ENCODE measurements at regions not wholly inside any gene's neighbourhood (a gene's known extent, or its start where the extent isn't known, plus 50 kb on each side); places are given as distances from the start of the nearest gene placed in this dataset.

- ATAC-seq (no peak), DNase-seq (ENCODE audit: low read depth, low spot score) (no peak), FAIRE-seq (no peak)
- ChIA-PET CTCF (interaction anchor here (0.6 kb wide), 1 partner anchor 148 kb away, joined by 3 read pairs; no protein-coding TSS in a partner anchor), POLR2A (interaction anchor here (0.7 kb wide), 1 partner anchor 33 kb away, joined by 3 read pairs; no protein-coding TSS in a partner anchor), SMC1A (ENCODE audit: uncharacterized antibody, unreplicated experiment) (interaction anchor here (1.4 to 1.9 kb wide), 2 partner anchors 14 to 118 kb away, joined by 4 to 5 read pairs; no protein-coding TSS in a partner anchor), RAD21 (ENCODE audit: unreplicated experiment) (no interaction called here)
- in situ Hi-C loops (cut with MboI) = no loop called here
- Histone ChIP-seq H3K27me3 (replicated peaks in 1 of 2; ENCODE audit: control insufficient read depth in 2 of 2, insufficient read depth in 2 of 2, low read length in 1 of 2) (no peaks in the 10 kb centered on the region), H3K36me3 (ENCODE audit: control insufficient read depth in 2 of 2, insufficient read depth in 2 of 2, low read length in 1 of 2) (peaks cover 0 to 3% of the 10 kb centered on the region in 2 experiments; a peak in 2 of 4 replicates), H3K79me2 (ENCODE audit: control insufficient read depth, insufficient read depth, low read length) (no peaks in the 10 kb centered on the region), H3K4me2 (ENCODE audit: control insufficient read depth, insufficient read depth) (no peak overlapping the region), H3K27ac (ENCODE audit: control insufficient read depth, insufficient read depth) (no peak overlapping the region), H3K4me1 (ENCODE audit: control insufficient read depth, insufficient read depth, low read length) (no peaks in the 10 kb centered on the region), H4K20me1 (ENCODE audit: control insufficient read depth, insufficient read depth) (no peaks in the 10 kb centered on the region), H2AFZ (ENCODE audit: control insufficient read depth, low read depth, low read length) (no peak overlapping the region), H3K9me3 (replicated peaks; ENCODE audit: control insufficient read depth, insufficient read depth, low read length) (no peaks in the 10 kb centered on the region), H3K4me3 (no peak overlapping the region), H3K9ac (ENCODE audit: control insufficient read depth, insufficient read depth, low read length) (no peak overlapping the region)
- BruUV-seq (replicated peaks) = no TSS peak
- TF ChIP-seq FOXK2 (IDR thresholded peaks at IDR 0.05) (no peak), ZBTB4 (CRISPR knock-in tag; IDR thresholded peaks at IDR 0.05) (no peak), EGR1 (IDR thresholded peaks at IDR 0.05; ENCODE audit: borderline replicate concordance in 1 of 2, low read depth in 2 of 2, low read length in 2 of 2) (no peak), CHD2 (IDR thresholded peaks at IDR 0.05; ENCODE audit: borderline replicate concordance, low read depth, low read length) (no peak), MXI1 (IDR thresholded peaks at IDR 0.05; ENCODE audit: low read depth, low read length) (no peak)
- intact Hi-C loops (cut with micrococcal nuclease; ENCODE audit: unreplicated experiment) = no loop called here
- 63% methylated on average over 3 of the region's 3 CpGs for WGBS (ENCODE audit: insufficient coverage, insufficient replicate concordance, low lambda C conversion rate, missing lambda C conversion rate)
Measured at GRCh38 chr6:138645976-138646640, 127.5 kb upstream of the CCDC28A start.

Measured in GM12878 (cell line).